SU-DHL-6 (cell line): ENCODE measurements at regions not wholly inside any gene's neighbourhood (a gene's known extent, or its start where the extent isn't known, plus 50 kb on each side); places are given as distances from the start of the nearest gene placed in this dataset.

Experiments used
- H2AFZ ChIP-seq: fragments of 200-600 bp; sonication (generic); 2 replicates; pipeline ENCODE4 v1.6.1; 2014; ENCODE audit warnings: low read depth, mild to moderate bottlenecking, moderate library complexity, mixed read lengths, antibody characterized with exemption, low read length; ENCODE audit not compliant: severe bottlenecking
- H3F3A ChIP-seq: fragments of 200-600 bp; shearing (Covaris generic); 2 replicates; pipeline ENCODE4 v1.6.0; 2016; ENCODE audit warnings: antibody characterized with exemption, mild to moderate bottlenecking; ENCODE audit not compliant: insufficient read depth
- H3K27ac ChIP-seq: fragments of 200-600 bp; sonication (generic); 2 replicates; pipeline ENCODE4 v1.5.1; 2016; ENCODE audit warnings: low read depth, mild to moderate bottlenecking, low read length, moderate library complexity, mixed read lengths
- H3K27me3 ChIP-seq: fragments of 200-600 bp; sonication (generic), shearing (Covaris generic); 2 replicates; pipeline ENCODE4 v1.6.0; 2014; ENCODE audit warnings: mild to moderate bottlenecking, low read length
- H3K36me3 ChIP-seq: fragments of 200-600 bp; sonication (generic); 2 replicates; pipeline ENCODE4 v1.6.1; 2014; ENCODE audit warnings: mild to moderate bottlenecking, low read length, mixed read lengths
- H3K4me2 ChIP-seq: fragments of 300-600, 200-600 bp; shearing (Covaris generic), sonication (generic); 2 replicates; pipeline ENCODE4 v1.6.0; 2014; ENCODE audit warnings: low read length, low read depth, mild to moderate bottlenecking; ENCODE audit not compliant: poor library complexity, severe bottlenecking
- H3K4me3 ChIP-seq: fragments of 200-600 bp; sonication (generic); 2 replicates; pipeline ENCODE4 v1.5.1; 2014; ENCODE audit warnings: antibody characterized with exemption, low read length, mild to moderate bottlenecking, mixed read lengths; ENCODE audit not compliant: insufficient read depth, poor library complexity, severe bottlenecking
- H3K79me2 ChIP-seq: fragments of 200-600 bp; sonication (generic); 2 replicates; pipeline ENCODE4 v1.6.1; 2014; ENCODE audit warnings: mild to moderate bottlenecking, low read length, moderate library complexity; ENCODE audit not compliant: insufficient read depth
- H3K9ac ChIP-seq: fragments of 200-600 bp; sonication (generic); 2 replicates; pipeline ENCODE4 v1.7.0; 2014; ENCODE audit warnings: mild to moderate bottlenecking, low read length
- H3K9me2 ChIP-seq: fragments of 200-600 bp; sonication (generic); replicated peaks from 2 replicates; pipeline ENCODE4 v1.6.1; 2014; ENCODE audit warnings: low read length; ENCODE audit not compliant: insufficient read depth
- H3K9me3 ChIP-seq: fragments of 200-600 bp; sonication (generic); 2 replicates; pipeline ENCODE4 v1.6.1; 2014; ENCODE audit warnings: low read length, mixed read lengths; ENCODE audit not compliant: insufficient read depth
- H4K20me1 ChIP-seq: fragments of 200-600 bp; sonication (generic); 2 replicates; pipeline ENCODE4 v1.6.1; 2014; ENCODE audit warnings: low read depth, mild to moderate bottlenecking, antibody characterized with exemption, low read length, moderate library complexity, mixed read lengths
- CTCF ChIP-seq: fragments of 200-600 bp; sonication (generic); IDR thresholded peaks from one replicate; pipeline ENCODE4 v1.5.1; 2017; ENCODE audit warnings: antibody characterized with exemption, mild to moderate bottlenecking, low read length, moderate library complexity; ENCODE audit not compliant: insufficient read depth, poor library complexity, severe bottlenecking
- EZH2phosphoT487 ChIP-seq: fragments of 200-600 bp; sonication (generic), shearing (Covaris generic); conservative IDR thresholded peaks from 2 replicates; pipeline ENCODE4 v1.6.1; 2018; ENCODE audit warnings: mild to moderate bottlenecking, antibody characterized with exemption, low read length, moderate library complexity, mixed read lengths

GRCh38 chr16:86670750-86671234 is 92.4 kb downstream of the FOXL1 start:
- no peaks in the 10 kb centered on the region for H3K79me2 ChIP-seq
- no peak for TF ChIP-seq CTCF
- no peak for TF ChIP-seq EZH2phosphoT487
- no peaks in the 10 kb centered on the region for H3K9me3 ChIP-seq
- H3K36me3 ChIP-seq = no peaks in the 10 kb centered on the region
- H3F3A ChIP-seq = no peaks in the 10 kb centered on the region
- no peak overlapping the region for H3K4me2 ChIP-seq
- no peaks in the 10 kb centered on the region for H3K9me2 ChIP-seq
- no peak overlapping the region for H3K9ac ChIP-seq
- H3K27me3 ChIP-seq = no peaks in the 10 kb centered on the region
- H3K4me3 ChIP-seq = no peak overlapping the region
- no peak overlapping the region for H3K27ac ChIP-seq
- no peaks in the 10 kb centered on the region for H4K20me1 ChIP-seq
- H2AFZ ChIP-seq = no peak overlapping the region

DNA sequence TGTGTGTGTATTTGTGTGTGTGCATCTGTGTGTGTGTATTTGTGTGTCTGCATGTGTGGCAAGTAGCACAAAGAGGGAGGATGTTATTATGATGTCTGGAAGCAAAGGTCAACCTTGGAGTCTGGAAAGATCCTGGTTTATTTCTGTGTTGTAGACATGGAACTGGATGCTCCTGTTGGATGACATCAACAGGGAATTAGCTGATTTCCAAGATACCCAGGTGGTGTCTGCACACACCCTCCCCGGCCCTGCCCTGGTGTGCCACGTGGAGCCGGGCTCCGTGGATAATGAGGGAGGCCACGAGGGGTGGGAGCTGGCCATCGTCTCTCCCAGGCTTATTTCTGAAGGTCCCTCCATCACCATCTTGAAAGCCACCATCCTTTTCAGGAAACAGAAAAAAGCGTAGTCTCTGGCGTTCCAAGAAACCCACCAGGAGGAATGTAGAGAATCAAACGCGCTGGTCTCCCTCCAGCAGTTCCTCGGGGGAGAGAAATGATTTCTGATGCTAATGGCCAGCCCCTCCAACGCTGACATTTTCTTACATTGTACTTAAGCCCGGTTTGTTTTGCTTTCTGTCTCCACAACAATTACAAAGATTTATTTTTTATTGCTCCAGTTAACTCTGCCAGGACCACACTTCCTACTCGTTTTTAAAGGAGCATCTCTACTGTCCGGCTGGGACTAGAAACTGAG is 93.3 kb downstream of the FOXL1 start:
- no peaks in the 10 kb centered on the region for H3K27me3 ChIP-seq

GRCh38 chr16:86672179-86672863 is 94.0 kb downstream of the FOXL1 start:
- TF ChIP-seq CTCF (no peak), EZH2phosphoT487 (no peak)
- H3K79me2 ChIP-seq = no peaks in the 10 kb centered on the region
- no peak overlapping the region for H3K4me3 ChIP-seq
- H3K27ac ChIP-seq = no peak overlapping the region
- H3K9me2 ChIP-seq = no peaks in the 10 kb centered on the region
- H2AFZ ChIP-seq = no peak overlapping the region
- no peak overlapping the region for H3K4me2 ChIP-seq
- no peaks in the 10 kb centered on the region for H3F3A ChIP-seq
- H3K36me3 ChIP-seq = no peaks in the 10 kb centered on the region
- H4K20me1 ChIP-seq = no peaks in the 10 kb centered on the region
- H3K27me3 ChIP-seq = no peaks in the 10 kb centered on the region
- H3K9ac ChIP-seq = no peak overlapping the region
- no peaks in the 10 kb centered on the region for H3K9me3 ChIP-seq

More for the DNA sequence above, 93.3 kb downstream of the FOXL1 start:
- no peak overlapping the region for H3K4me2 ChIP-seq
- no peaks in the 10 kb centered on the region for H3K36me3 ChIP-seq
- H2AFZ ChIP-seq = no peak overlapping the region
- no peak overlapping the region for H3K9ac ChIP-seq
- no peaks in the 10 kb centered on the region for H3K9me2 ChIP-seq
- H4K20me1 ChIP-seq = no peaks in the 10 kb centered on the region
- no peaks in the 10 kb centered on the region for H3K79me2 ChIP-seq
- H3K4me3 ChIP-seq = no peak overlapping the region
- no peaks in the 10 kb centered on the region for H3K9me3 ChIP-seq
- TF ChIP-seq EZH2phosphoT487 (no peak), CTCF (no peak)
- no peak overlapping the region for H3K27ac ChIP-seq
- H3F3A ChIP-seq = no peaks in the 10 kb centered on the region
